ENCODE measurements at regions not wholly inside any gene's neighbourhood (a gene's known extent, or its start where the extent isn't known, plus 50 kb on each side); places are given as distances from the start of the nearest gene placed in this dataset.

DNA sequence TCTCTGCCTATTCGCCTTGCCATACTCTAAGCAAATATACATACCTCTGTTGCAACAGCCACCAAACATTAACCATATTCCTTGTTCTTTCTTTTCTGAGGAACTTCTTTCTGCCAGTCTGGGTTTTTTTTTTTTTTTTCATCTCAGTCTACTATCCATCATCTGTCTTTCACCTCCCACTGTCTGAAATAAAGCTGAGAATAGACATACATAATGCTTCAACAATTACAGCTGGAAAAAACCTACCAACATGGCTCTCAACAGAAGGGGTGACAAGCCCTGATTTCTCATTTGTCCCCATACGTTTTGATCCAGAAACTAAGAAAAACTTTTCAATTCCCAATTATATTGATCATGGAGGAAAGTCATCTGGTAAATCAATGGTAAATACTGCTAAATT is 728.8 kb upstream of the POU3F3 start:
- TF ChIP-seq, protein P1, sequence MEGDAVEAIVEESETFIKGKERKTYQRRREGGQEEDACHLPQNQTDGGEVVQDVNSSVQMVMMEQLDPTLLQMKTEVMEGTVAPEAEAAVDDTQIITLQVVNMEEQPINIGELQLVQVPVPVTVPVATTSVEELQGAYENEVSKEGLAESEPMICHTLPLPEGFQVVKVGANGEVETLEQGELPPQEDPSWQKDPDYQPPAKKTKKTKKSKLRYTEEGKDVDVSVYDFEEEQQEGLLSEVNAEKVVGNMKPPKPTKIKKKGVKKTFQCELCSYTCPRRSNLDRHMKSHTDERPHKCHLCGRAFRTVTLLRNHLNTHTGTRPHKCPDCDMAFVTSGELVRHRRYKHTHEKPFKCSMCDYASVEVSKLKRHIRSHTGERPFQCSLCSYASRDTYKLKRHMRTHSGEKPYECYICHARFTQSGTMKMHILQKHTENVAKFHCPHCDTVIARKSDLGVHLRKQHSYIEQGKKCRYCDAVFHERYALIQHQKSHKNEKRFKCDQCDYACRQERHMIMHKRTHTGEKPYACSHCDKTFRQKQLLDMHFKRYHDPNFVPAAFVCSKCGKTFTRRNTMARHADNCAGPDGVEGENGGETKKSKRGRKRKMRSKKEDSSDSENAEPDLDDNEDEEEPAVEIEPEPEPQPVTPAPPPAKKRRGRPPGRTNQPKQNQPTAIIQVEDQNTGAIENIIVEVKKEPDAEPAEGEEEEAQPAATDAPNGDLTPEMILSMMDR (tag by site-specific recombination; IDR thresholded peaks at IDR 0.05) = no peak
- TF ChIP-seq GLI2 (tag by site-specific recombination; IDR thresholded peaks at IDR 0.05; ENCODE audit: borderline replicate concordance, low read depth) (no peak), YY1 (tag by site-specific recombination; IDR thresholded peaks at IDR 0.05) (no peak)
